OCI-LY3 (cell line): ENCODE measurements at regions not wholly inside any gene's neighbourhood (a gene's known extent, or its start where the extent isn't known, plus 50 kb on each side); places are given as distances from the start of the nearest gene placed in this dataset.

Experiments
- H2AFZ ChIP-seq: fragments of 200-600, 300-600 bp; shearing (Covaris generic); 2 replicates; pipeline ENCODE4 v1.6.0; 2014; ENCODE audit warnings: antibody characterized with exemption, low read depth, low read length
- H3K27ac ChIP-seq: fragments of 200-600, 300-600 bp; sonication (generic); 2 replicates; pipeline ENCODE4 v1.5.1; 2014; ENCODE audit warnings: mild to moderate bottlenecking, low read length, moderate library complexity, mixed read lengths
- H3K27me3 ChIP-seq: fragments of 200-600, 300-600 bp; sonication (generic); 2 replicates; pipeline ENCODE4 v1.6.1; 2014; ENCODE audit warnings: low read depth, low read length, mixed read lengths
- H3K36me3 ChIP-seq: fragments of 200-600, 300-600 bp; sonication (generic); replicated peaks from 2 replicates; pipeline ENCODE3; 2014; ENCODE audit warnings: low read depth, low read length, mixed read lengths
- H3K4me1 ChIP-seq: fragments of 300-600, 200-600 bp; sonication (generic); 2 replicates; pipeline ENCODE4 v1.6.1; 2014; ENCODE audit warnings: low read length, mixed read lengths
- H3K4me2 ChIP-seq: fragments of 200-600, 300-600 bp; sonication (generic); 2 replicates; pipeline ENCODE4 v1.6.1; 2014; ENCODE audit warnings: low read length, mixed read lengths
- H3K4me3 ChIP-seq: fragments of 300-600, 200-600 bp; sonication (generic); 2 replicates; pipeline ENCODE4 v1.5.1; 2014; ENCODE audit warnings: antibody characterized with exemption, mild to moderate bottlenecking, low read length, moderate library complexity
- H3K79me2 ChIP-seq: fragments of 300-600, 200-600 bp; shearing (Covaris generic); 2 replicates; pipeline ENCODE4 v1.6.1; 2014; ENCODE audit warnings: mild to moderate bottlenecking, low read length, mixed read lengths
- H3K9ac ChIP-seq: fragments of 300-600, 200-600 bp; shearing (Covaris generic); 2 replicates; pipeline ENCODE4 v1.6.0; 2014; ENCODE audit warnings: mild to moderate bottlenecking, low read length, moderate library complexity
- H3K9me3 ChIP-seq: fragments of 200-600, 300-600 bp; shearing (Covaris generic); 2 replicates; pipeline ENCODE4 v1.6.1; 2014; ENCODE audit warnings: low read length, mixed read lengths; ENCODE audit not compliant: insufficient read depth
- H4K20me1 ChIP-seq: fragments of 200-600, 300-600 bp; sonication (generic); 2 replicates; pipeline ENCODE4 v1.6.1; 2016; ENCODE audit warnings: low read length, mixed read lengths; ENCODE audit not compliant: insufficient read depth
- CTCF ChIP-seq: fragments of 200-600, 300-600 bp; sonication (generic); IDR thresholded peaks from 2 replicates; pipeline ENCODE4 v1.5.1; 2014; ENCODE audit warnings: antibody characterized with exemption, low read length, low read depth
- EZH2phosphoT487 ChIP-seq: fragments of 200-600 bp; shearing (Covaris generic); IDR thresholded peaks from 2 replicates; pipeline ENCODE4 v1.6.1; 2018; ENCODE audit warnings: antibody characterized with exemption, mixed run types, low read depth

GRCh38 chr3:166447513-166447912 is 610.3 kb upstream of the BCHE start:
- H2AFZ ChIP-seq: no peak overlapping the region

GRCh38 chr3:166446986-166447385 is 609.8 kb upstream of the BCHE start:
- no peak overlapping the region for H3K9ac ChIP-seq
- H3K4me2 ChIP-seq: no peak overlapping the region
- H4K20me1 ChIP-seq: no peaks in the 10 kb centered on the region
- H3K4me3 ChIP-seq: no peak overlapping the region
- H2AFZ ChIP-seq: no peak overlapping the region
- H3K9me3 ChIP-seq: no peaks in the 10 kb centered on the region
- no peaks in the 10 kb centered on the region for H3K4me1 ChIP-seq
- H3K36me3 ChIP-seq: no peaks in the 10 kb centered on the region
- TF ChIP-seq CTCF (no peak), EZH2phosphoT487 (no peak)
- H3K27ac ChIP-seq: no peak overlapping the region
- H3K27me3 ChIP-seq: no peaks in the 10 kb centered on the region
- H3K79me2 ChIP-seq: no peaks in the 10 kb centered on the region

More at GRCh38 chr3:166447513-166447912, 610.3 kb upstream of the BCHE start:
- TF ChIP-seq EZH2phosphoT487 (no peak), CTCF (no peak)
- no peak overlapping the region for H3K4me3 ChIP-seq
- H3K27ac ChIP-seq: no peak overlapping the region
- H3K9me3 ChIP-seq: no peaks in the 10 kb centered on the region
- no peaks in the 10 kb centered on the region for H4K20me1 ChIP-seq
- H3K4me1 ChIP-seq: no peaks in the 10 kb centered on the region
- no peaks in the 10 kb centered on the region for H3K36me3 ChIP-seq
- H3K9ac ChIP-seq: no peak overlapping the region
- no peaks in the 10 kb centered on the region for H3K27me3 ChIP-seq
- no peaks in the 10 kb centered on the region for H3K79me2 ChIP-seq
- H3K4me2 ChIP-seq: no peak overlapping the region

- Histone ChIP-seq H3K79me2 (no peaks in the 10 kb centered on the region), H3K36me3 (no peaks in the 10 kb centered on the region), H3K9ac (no peak overlapping the region), H2AFZ (no peak overlapping the region), H3K4me3 (no peak overlapping the region), H3K4me2 (no peak overlapping the region), H3K27ac (no peak overlapping the region), H4K20me1 (no peaks in the 10 kb centered on the region), H3K4me1 (no peaks in the 10 kb centered on the region), H3K9me3 (no peaks in the 10 kb centered on the region), H3K27me3 (no peaks in the 10 kb centered on the region)
- TF ChIP-seq CTCF (no peak), EZH2phosphoT487 (no peak)
Observed at GRCh38 chr3:166446291-166446690, 609.1 kb upstream of the BCHE start.

GRCh38 chr3:166445865-166446264 is 608.6 kb upstream of the BCHE start:
- Histone ChIP-seq H3K36me3 (no peaks in the 10 kb centered on the region), H3K79me2 (no peaks in the 10 kb centered on the region), H2AFZ (no peak overlapping the region), H3K9me3 (no peaks in the 10 kb centered on the region), H3K4me1 (no peaks in the 10 kb centered on the region), H3K27ac (no peak overlapping the region), H3K4me2 (no peak overlapping the region), H4K20me1 (no peaks in the 10 kb centered on the region), H3K9ac (no peak overlapping the region), H3K27me3 (no peaks in the 10 kb centered on the region), H3K4me3 (no peak overlapping the region)
- TF ChIP-seq EZH2phosphoT487: no peak
- no peak for TF ChIP-seq CTCF
